ENCODE measurements at regions not wholly inside any gene's neighbourhood (a gene's known extent, or its start where the extent isn't known, plus 50 kb on each side); places are given as distances from the start of the nearest gene placed in this dataset.

DNA sequence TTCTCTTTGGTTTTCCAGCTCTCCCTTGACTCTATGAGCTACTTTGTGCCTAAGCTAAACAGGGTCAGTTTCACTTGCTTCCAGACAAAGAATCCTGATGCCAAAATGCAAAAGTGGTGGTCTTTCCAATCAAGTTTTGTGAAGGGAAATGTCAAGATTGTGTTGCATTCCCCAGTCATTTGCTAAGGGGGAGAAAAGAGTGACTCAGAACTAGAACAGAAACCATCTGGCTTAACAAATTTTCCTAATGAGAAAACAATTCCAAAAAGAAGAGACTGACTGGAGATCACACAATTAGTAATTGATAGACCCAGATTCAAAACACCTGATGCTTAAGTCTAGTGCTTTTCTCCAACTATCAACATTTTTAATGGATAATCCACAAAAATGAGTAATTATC, 235.1 kb upstream of the DIO2 start:
- ChIA-PET POLR2A (no interaction called here), CTCF (no interaction called here)
- no peak overlapping the region for H2AFZ ChIP-seq (ENCODE audit: insufficient read depth, low read depth, low read length, poor library complexity, severe bottlenecking)
- peaks cover 0 to 11% (median 6%) of the 10 kb centered on the region in 3 donors for H3K9me3 ChIP-seq (ENCODE audit: control extremely low read depth in 1 of 3, control insufficient read depth in 2 of 3, insufficient read depth in 1 of 3, low read length in 2 of 3)
- no peak overlapping the region for H3K27ac ChIP-seq (ENCODE audit: low read length in 2 of 2)
- Mint-ChIP-seq H3K9me3 (ENCODE audit: insufficient read depth) (peaks cover 8% of the 10 kb centered on the region), H3K4me3 (no peak overlapping the region), H3K27me3 (no peaks in the 10 kb centered on the region), H3K27ac (no peak overlapping the region), H3K4me1 (no peaks in the 10 kb centered on the region)
- no peaks in the 10 kb centered on the region for H4K20me1 ChIP-seq (ENCODE audit: control insufficient read depth, insufficient read depth, low read length, poor library complexity, severe bottlenecking)
- H3K4me1 ChIP-seq (ENCODE audit: control insufficient read depth in 2 of 2, insufficient read depth in 2 of 2, low read length in 2 of 2): no peaks in the 10 kb centered on the region
- no peak overlapping the region for H3K9ac ChIP-seq (ENCODE audit: low read length)
- no peak overlapping the region for H3K4me3 ChIP-seq (ENCODE audit: control extremely low read depth in 1 of 5, extremely low read depth in 1 of 5, insufficient read depth in 1 of 5, low read depth in 2 of 5, low read length in 4 of 5)
- no peak for ATAC-seq (ENCODE audit: low read depth)
- no peaks in the 10 kb centered on the region for H3K36me3 ChIP-seq (replicated peaks in 1 of 2; ENCODE audit: control extremely low read depth in 1 of 2, control insufficient read depth in 1 of 2, extremely low read depth in 1 of 2, insufficient read depth in 2 of 2, low read length in 1 of 2)
- H3K4me2 ChIP-seq (replicated peaks; ENCODE audit: low read depth, low read length, poor library complexity, severe bottlenecking): no peak overlapping the region
- H3K27me3 ChIP-seq (replicated peaks in 1 of 4; ENCODE audit: control extremely low read depth in 1 of 4, control insufficient read depth in 3 of 4, insufficient read depth in 4 of 4, low read length in 3 of 4): no peaks in the 10 kb centered on the region
- TF ChIP-seq EZH2 (IDR thresholded peaks at IDR 0.05; ENCODE audit: borderline replicate concordance, insufficient read depth, low read depth, low read length, poor library complexity, severe bottlenecking): no peak
- TF ChIP-seq, protein P1, sequence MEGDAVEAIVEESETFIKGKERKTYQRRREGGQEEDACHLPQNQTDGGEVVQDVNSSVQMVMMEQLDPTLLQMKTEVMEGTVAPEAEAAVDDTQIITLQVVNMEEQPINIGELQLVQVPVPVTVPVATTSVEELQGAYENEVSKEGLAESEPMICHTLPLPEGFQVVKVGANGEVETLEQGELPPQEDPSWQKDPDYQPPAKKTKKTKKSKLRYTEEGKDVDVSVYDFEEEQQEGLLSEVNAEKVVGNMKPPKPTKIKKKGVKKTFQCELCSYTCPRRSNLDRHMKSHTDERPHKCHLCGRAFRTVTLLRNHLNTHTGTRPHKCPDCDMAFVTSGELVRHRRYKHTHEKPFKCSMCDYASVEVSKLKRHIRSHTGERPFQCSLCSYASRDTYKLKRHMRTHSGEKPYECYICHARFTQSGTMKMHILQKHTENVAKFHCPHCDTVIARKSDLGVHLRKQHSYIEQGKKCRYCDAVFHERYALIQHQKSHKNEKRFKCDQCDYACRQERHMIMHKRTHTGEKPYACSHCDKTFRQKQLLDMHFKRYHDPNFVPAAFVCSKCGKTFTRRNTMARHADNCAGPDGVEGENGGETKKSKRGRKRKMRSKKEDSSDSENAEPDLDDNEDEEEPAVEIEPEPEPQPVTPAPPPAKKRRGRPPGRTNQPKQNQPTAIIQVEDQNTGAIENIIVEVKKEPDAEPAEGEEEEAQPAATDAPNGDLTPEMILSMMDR (IDR thresholded peaks at IDR 0.05): no peak
- intact Hi-C loops (cut with micrococcal nuclease): no loop called here
- no peaks in the 10 kb centered on the region for H3K79me2 ChIP-seq (ENCODE audit: control insufficient read depth, insufficient read depth, low read length)
- DNase-seq: no peak

DNA sequence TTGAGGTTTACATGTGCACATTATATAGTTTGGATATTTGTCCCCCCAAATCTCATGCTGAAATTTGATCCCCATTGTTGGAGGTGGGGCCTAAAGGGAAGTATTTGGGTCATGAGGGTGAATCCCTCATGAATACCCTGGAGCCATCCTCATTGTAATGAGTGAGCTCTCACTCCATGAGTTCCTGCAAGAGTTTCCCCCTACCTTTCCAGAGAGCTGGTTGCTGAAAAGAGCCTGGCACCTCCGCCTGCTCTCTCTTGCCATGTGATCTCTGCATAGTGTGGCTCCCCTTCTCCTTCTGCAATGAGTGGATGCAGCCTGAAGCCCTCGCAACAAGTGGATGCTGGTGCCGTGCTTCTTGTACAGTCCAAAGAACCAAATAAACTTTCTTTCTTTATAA, 234.3 kb upstream of the DIO2 start:
- Mint-ChIP-seq H3K9me3 (ENCODE audit: insufficient read depth) (peaks cover 5% of the 10 kb centered on the region), H3K4me3 (no peak overlapping the region), H3K27me3 (no peaks in the 10 kb centered on the region), H3K4me1 (no peaks in the 10 kb centered on the region), H3K27ac (no peak overlapping the region)
- CTCF ChIA-PET: no interaction called here
- POLR2A ChIA-PET: no interaction called here
- no peaks in the 10 kb centered on the region for H3K79me2 ChIP-seq (ENCODE audit: control insufficient read depth, insufficient read depth, low read length)
- intact Hi-C loops (cut with micrococcal nuclease): no loop called here
- no peak overlapping the region for H2AFZ ChIP-seq (ENCODE audit: insufficient read depth, low read depth, low read length, poor library complexity, severe bottlenecking)
- no peaks in the 10 kb centered on the region for H3K27me3 ChIP-seq (replicated peaks in 1 of 4; ENCODE audit: control extremely low read depth in 1 of 4, control insufficient read depth in 3 of 4, insufficient read depth in 4 of 4, low read length in 3 of 4)
- H3K4me1 ChIP-seq (ENCODE audit: control insufficient read depth in 2 of 2, insufficient read depth in 2 of 2, low read length in 2 of 2): no peaks in the 10 kb centered on the region
- 88% methylated on average over 2 of the region's 3 CpGs for WGBS (ENCODE audit: insufficient coverage)
- no peak for ATAC-seq (ENCODE audit: low read depth)
- no peak overlapping the region for H3K9ac ChIP-seq (ENCODE audit: low read length)
- DNase-seq: no peak
- no peak for TF ChIP-seq EZH2 (IDR thresholded peaks at IDR 0.05; ENCODE audit: borderline replicate concordance, insufficient read depth, low read depth, low read length, poor library complexity, severe bottlenecking)
- TF ChIP-seq, protein P1 (IDR thresholded peaks at IDR 0.05): no peak
- no peaks in the 10 kb centered on the region for H3K36me3 ChIP-seq (replicated peaks in 1 of 2; ENCODE audit: control extremely low read depth in 1 of 2, control insufficient read depth in 1 of 2, extremely low read depth in 1 of 2, insufficient read depth in 2 of 2, low read length in 1 of 2)
- no peak overlapping the region for H3K4me2 ChIP-seq (replicated peaks; ENCODE audit: low read depth, low read length, poor library complexity, severe bottlenecking)
- peaks cover 0 to 7% (median 3%) of the 10 kb centered on the region in 3 donors for H3K9me3 ChIP-seq (ENCODE audit: control extremely low read depth in 1 of 3, control insufficient read depth in 2 of 3, insufficient read depth in 1 of 3, low read length in 2 of 3)
- H4K20me1 ChIP-seq (ENCODE audit: control insufficient read depth, insufficient read depth, low read length, poor library complexity, severe bottlenecking): no peaks in the 10 kb centered on the region
- H3K4me3 ChIP-seq (ENCODE audit: control extremely low read depth in 1 of 5, extremely low read depth in 1 of 5, insufficient read depth in 1 of 5, low read depth in 2 of 5, low read length in 4 of 5): no peak overlapping the region
- no peak overlapping the region for H3K27ac ChIP-seq (ENCODE audit: low read length in 2 of 2)
